Nephron (organoid): ENCODE measurements at regions not wholly inside any gene's neighbourhood (a gene's known extent, or its start where the extent isn't known, plus 50 kb on each side); places are given as distances from the start of the nearest gene placed in this dataset.

ENCODE experiments used
- H3K27ac Mint-ChIP-seq, 3 experiments: 2 replicates each; pipeline ENCODE4 v1.8.0; 2020; ENCODE audit warnings: mixed read lengths in 3 of 3, mild to moderate bottlenecking in 2 of 3, moderate library complexity in 1 of 3
- H3K27me3 Mint-ChIP-seq: 2 replicates; pipeline ENCODE4 v1.8.0; 2021; ENCODE audit warnings: low read depth, mild to moderate bottlenecking, moderate library complexity, mixed read lengths
- H3K36me3 Mint-ChIP-seq: 2 replicates; pipeline ENCODE4 v1.8.0; 2020; ENCODE audit warnings: low read depth, mixed read lengths
- H3K4me1 Mint-ChIP-seq: 2 replicates; pipeline ENCODE4 v1.8.0; 2020; ENCODE audit warnings: mixed read lengths
- H3K4me3 Mint-ChIP-seq, 3 experiments: 2 replicates each; pipeline ENCODE4 v1.8.0; 2020; ENCODE audit warnings: mild to moderate bottlenecking in 3 of 3, mixed read lengths in 3 of 3, moderate library complexity in 2 of 3
- H3K9me3 Mint-ChIP-seq: 2 replicates; pipeline ENCODE4 v1.8.0; 2020; ENCODE audit warnings: mixed read lengths
- CTCF ChIP-seq, 3 experiments: fragments of 200-600 bp; sonication (generic); IDR thresholded peaks; one replicate each; pipeline ENCODE4 v1.5.0; 2021; ENCODE audit warnings: antibody characterized with exemption in 3 of 3; ENCODE audit not compliant: unreplicated experiment in 3 of 3

GRCh38 chr7:133180717-133181116 lies 72.2 kb upstream of the EXOC4 start:
- Mint-ChIP-seq H3K27ac (no peak overlapping the region), H3K9me3 (peaks cover 8% of the 10 kb centered on the region), H3K36me3 (no peaks in the 10 kb centered on the region), H3K4me1 (no peaks in the 10 kb centered on the region), H3K4me3 (no peak overlapping the region), H3K27me3 (peaks cover 4% of the 10 kb centered on the region)
- TF ChIP-seq CTCF (IDR thresholded peaks at IDR 0.05; ENCODE audit: unreplicated experiment in 3 of 3): no peak

GRCh38 chr7:133183042-133183794 lies 69.7 kb upstream of the EXOC4 start:
- Mint-ChIP-seq H3K4me1 (no peaks in the 10 kb centered on the region), H3K36me3 (no peaks in the 10 kb centered on the region)

GRCh38 chr7:133183969-133184368 lies 68.9 kb upstream of the EXOC4 start:
- Mint-ChIP-seq H3K9me3 (peaks cover 3% of the 10 kb centered on the region), H3K4me3 (no peak overlapping the region), H3K27ac (no peak overlapping the region), H3K36me3 (no peaks in the 10 kb centered on the region), H3K27me3 (no peaks in the 10 kb centered on the region), H3K4me1 (no peaks in the 10 kb centered on the region)
- no peak for TF ChIP-seq CTCF (IDR thresholded peaks at IDR 0.05; ENCODE audit: unreplicated experiment in 3 of 3)

More at GRCh38 chr7:133183042-133183794, 69.7 kb upstream of the EXOC4 start:
- H3K27me3 Mint-ChIP-seq: peaks cover 4% of the 10 kb centered on the region
- H3K27ac Mint-ChIP-seq: no peak overlapping the region
- no peak for TF ChIP-seq CTCF (IDR thresholded peaks at IDR 0.05; ENCODE audit: unreplicated experiment in 3 of 3)
- peaks cover 3% of the 10 kb centered on the region for H3K9me3 Mint-ChIP-seq
- no peak overlapping the region for H3K4me3 Mint-ChIP-seq

GRCh38 chr7:133185512-133185911 lies 67.4 kb upstream of the EXOC4 start:
- no peak for TF ChIP-seq CTCF (IDR thresholded peaks at IDR 0.05; ENCODE audit: unreplicated experiment in 3 of 3)
- H3K36me3 Mint-ChIP-seq: no peaks in the 10 kb centered on the region
- H3K4me1 Mint-ChIP-seq: no peaks in the 10 kb centered on the region
- no peak overlapping the region for H3K4me3 Mint-ChIP-seq
- no peaks in the 10 kb centered on the region for H3K27me3 Mint-ChIP-seq
- no peaks in the 10 kb centered on the region for H3K9me3 Mint-ChIP-seq
- no peak overlapping the region for H3K27ac Mint-ChIP-seq

- no peak overlapping the region for H3K4me3 Mint-ChIP-seq
- H3K27ac Mint-ChIP-seq: no peak overlapping the region
- TF ChIP-seq CTCF (IDR thresholded peaks at IDR 0.05; ENCODE audit: unreplicated experiment in 3 of 3): no peak
- H3K36me3 Mint-ChIP-seq: no peaks in the 10 kb centered on the region
- no peaks in the 10 kb centered on the region for H3K27me3 Mint-ChIP-seq
- no peaks in the 10 kb centered on the region for H3K9me3 Mint-ChIP-seq
- no peaks in the 10 kb centered on the region for H3K4me1 Mint-ChIP-seq
These were observed 66.8 kb upstream of the EXOC4 start for GRCh38 chr7:133186060-133186459.

- Mint-ChIP-seq H3K27me3 (no peaks in the 10 kb centered on the region), H3K4me1 (no peaks in the 10 kb centered on the region), H3K4me3 (no peak overlapping the region), H3K36me3 (no peaks in the 10 kb centered on the region), H3K9me3 (no peaks in the 10 kb centered on the region), H3K27ac (no peak overlapping the region)
- no peak for TF ChIP-seq CTCF (IDR thresholded peaks at IDR 0.05; ENCODE audit: unreplicated experiment in 3 of 3)
These were observed 62.7 kb upstream of the EXOC4 start for GRCh38 chr7:133190172-133190528.
